ENCODE measurements at regions not wholly inside any gene's neighbourhood (a gene's known extent, or its start where the extent isn't known, plus 50 kb on each side); places are given as distances from the start of the nearest gene placed in this dataset.

- no peak for TF ChIP-seq CTCF (conservative IDR thresholded peaks at IDR 0.05)
- Mint-ChIP-seq H3K4me3 (no peak overlapping the region), H3K4me1 (no peaks in the 10 kb centered on the region), H3K9me3 (no peaks in the 10 kb centered on the region), H3K36me3 (ENCODE audit: low read depth) (no peaks in the 10 kb centered on the region), H3K27me3 (ENCODE audit: low read depth) (peaks cover 3% of the 10 kb centered on the region), H3K27ac (ENCODE audit: unreplicated experiment) (no peak overlapping the region)
- no peak for DNase-seq (ENCODE audit: low read depth, low spot score)
Measured at GRCh38 chr10:76723844-76724243, 913.8 kb downstream of the KCNMA1 start.

GRCh38 chr10:76721891-76722505 is 915.6 kb downstream of the KCNMA1 start:
- no peaks in the 10 kb centered on the region for H3K4me1 Mint-ChIP-seq
- no peak for TF ChIP-seq CTCF (conservative IDR thresholded peaks at IDR 0.05)
- no peak overlapping the region for H3K27ac Mint-ChIP-seq (ENCODE audit: unreplicated experiment)
- no peak for DNase-seq (ENCODE audit: low read depth, low spot score)
- H3K9me3 Mint-ChIP-seq, result no peaks in the 10 kb centered on the region
- peaks cover 3% of the 10 kb centered on the region for H3K27me3 Mint-ChIP-seq (ENCODE audit: low read depth)
- H3K36me3 Mint-ChIP-seq (ENCODE audit: low read depth), result no peaks in the 10 kb centered on the region
- no peak overlapping the region for H3K4me3 Mint-ChIP-seq

- Mint-ChIP-seq H3K27me3 (ENCODE audit: low read depth) (peaks cover 4% of the 10 kb centered on the region), H3K36me3 (ENCODE audit: low read depth) (no peaks in the 10 kb centered on the region), H3K4me3 (no peak overlapping the region), H3K4me1 (no peaks in the 10 kb centered on the region), H3K9me3 (no peaks in the 10 kb centered on the region), H3K27ac (ENCODE audit: unreplicated experiment) (no peak overlapping the region)
- TF ChIP-seq CTCF (conservative IDR thresholded peaks at IDR 0.05), result no peak
- DNase-seq (ENCODE audit: low read depth, low spot score), result no peak
Measured at GRCh38 chr10:76719006-76719405, 918.6 kb downstream of the KCNMA1 start.

- no peaks in the 10 kb centered on the region for H3K4me1 Mint-ChIP-seq
- no peaks in the 10 kb centered on the region for H3K36me3 Mint-ChIP-seq (ENCODE audit: low read depth)
- TF ChIP-seq CTCF (conservative IDR thresholded peaks at IDR 0.05), result no peak
- DNase-seq (ENCODE audit: low read depth, low spot score), result no peak
- peaks cover 4% of the 10 kb centered on the region for H3K27me3 Mint-ChIP-seq (ENCODE audit: low read depth)
- no peak overlapping the region for H3K4me3 Mint-ChIP-seq
- H3K27ac Mint-ChIP-seq (ENCODE audit: unreplicated experiment), result no peak overlapping the region
- H3K9me3 Mint-ChIP-seq, result no peaks in the 10 kb centered on the region
Measured at GRCh38 chr10:76717141-76717540, 920.5 kb downstream of the KCNMA1 start.

GRCh38 chr10:76711222-76711997 is 926.2 kb downstream of the KCNMA1 start:
- Mint-ChIP-seq H3K9me3 (peaks cover 14% of the 10 kb centered on the region), H3K27me3 (ENCODE audit: low read depth) (peaks cover 8% of the 10 kb centered on the region), H3K4me3 (no peak overlapping the region), H3K27ac (ENCODE audit: unreplicated experiment) (no peak overlapping the region), H3K4me1 (no peaks in the 10 kb centered on the region), H3K36me3 (ENCODE audit: low read depth) (peaks cover 2% of the 10 kb centered on the region)
- DNase-seq (ENCODE audit: low read depth, low spot score), result no peak
- TF ChIP-seq CTCF (conservative IDR thresholded peaks at IDR 0.05), result no peak

All from neural crest cell (in vitro differentiated cells).